HL-60 (cell line): ENCODE measurements at regions not wholly inside any gene's neighbourhood (a gene's known extent, or its start where the extent isn't known, plus 50 kb on each side); places are given as distances from the start of the nearest gene placed in this dataset.

Experiments
- CTCF ChIP-seq: IDR thresholded peaks from one replicate; pipeline ENCODE4 v1.5.1; 2011; ENCODE audit warnings: low read length, control low read depth, inconsistent platforms; ENCODE audit not compliant: insufficient read depth
- TF ChIP-seq, protein P1 (sequence below): IDR thresholded peaks from 2 replicates; pipeline ENCODE4 v1.6.1; 2012; ENCODE audit warnings: low read depth; ENCODE audit not compliant: insufficient replicate concordance

- TF ChIP-seq CTCF, result no peak
- TF ChIP-seq, protein P1, sequence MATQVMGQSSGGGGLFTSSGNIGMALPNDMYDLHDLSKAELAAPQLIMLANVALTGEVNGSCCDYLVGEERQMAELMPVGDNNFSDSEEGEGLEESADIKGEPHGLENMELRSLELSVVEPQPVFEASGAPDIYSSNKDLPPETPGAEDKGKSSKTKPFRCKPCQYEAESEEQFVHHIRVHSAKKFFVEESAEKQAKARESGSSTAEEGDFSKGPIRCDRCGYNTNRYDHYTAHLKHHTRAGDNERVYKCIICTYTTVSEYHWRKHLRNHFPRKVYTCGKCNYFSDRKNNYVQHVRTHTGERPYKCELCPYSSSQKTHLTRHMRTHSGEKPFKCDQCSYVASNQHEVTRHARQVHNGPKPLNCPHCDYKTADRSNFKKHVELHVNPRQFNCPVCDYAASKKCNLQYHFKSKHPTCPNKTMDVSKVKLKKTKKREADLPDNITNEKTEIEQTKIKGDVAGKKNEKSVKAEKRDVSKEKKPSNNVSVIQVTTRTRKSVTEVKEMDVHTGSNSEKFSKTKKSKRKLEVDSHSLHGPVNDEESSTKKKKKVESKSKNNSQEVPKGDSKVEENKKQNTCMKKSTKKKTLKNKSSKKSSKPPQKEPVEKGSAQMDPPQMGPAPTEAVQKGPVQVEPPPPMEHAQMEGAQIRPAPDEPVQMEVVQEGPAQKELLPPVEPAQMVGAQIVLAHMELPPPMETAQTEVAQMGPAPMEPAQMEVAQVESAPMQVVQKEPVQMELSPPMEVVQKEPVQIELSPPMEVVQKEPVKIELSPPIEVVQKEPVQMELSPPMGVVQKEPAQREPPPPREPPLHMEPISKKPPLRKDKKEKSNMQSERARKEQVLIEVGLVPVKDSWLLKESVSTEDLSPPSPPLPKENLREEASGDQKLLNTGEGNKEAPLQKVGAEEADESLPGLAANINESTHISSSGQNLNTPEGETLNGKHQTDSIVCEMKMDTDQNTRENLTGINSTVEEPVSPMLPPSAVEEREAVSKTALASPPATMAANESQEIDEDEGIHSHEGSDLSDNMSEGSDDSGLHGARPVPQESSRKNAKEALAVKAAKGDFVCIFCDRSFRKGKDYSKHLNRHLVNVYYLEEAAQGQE, result no peak
Measured at GRCh38 chr18:24611075-24611474, 150.6 kb downstream of the HRH4 start.
